Keratinocyte (primary cell): ENCODE measurements at regions not wholly inside any gene's neighbourhood (a gene's known extent, or its start where the extent isn't known, plus 50 kb on each side); places are given as distances from the start of the nearest gene placed in this dataset.
"Not testable (repeated sequence)": the region's sequence is repeated elsewhere in the genome, so short reads cannot be mapped to it uniquely, and the experiment has no call there.

Source experiments
- DNase-seq: peaks from one replicate; pipeline ENCODE4 v3.0.0-alpha.2; 2011; ENCODE audit warnings: low read depth, missing footprints, low spot score
- FAIRE-seq: peaks from 2 replicates; lab custom pipeline; 2011; peaks lifted over from hg19 to GRCh38; lab: Jason Lieb, UNC
- H2AFZ ChIP-seq: 2 replicates; pipeline ENCODE4 v1.6.0; 2012; ENCODE audit warnings: low read length, control low read depth, inconsistent platforms; ENCODE audit not compliant: control insufficient read depth
- H3K27ac ChIP-seq: 2 replicates; pipeline ENCODE4 v1.5.1; 2011; ENCODE audit warnings: low read length; ENCODE audit not compliant: control insufficient read depth, insufficient read depth
- H3K27me3 ChIP-seq: 3 replicates; pipeline ENCODE4 v1.6.0; 2011; ENCODE audit warnings: low read length; ENCODE audit not compliant: control insufficient read depth, insufficient read depth; ENCODE audit errors: extremely low read depth
- H3K36me3 ChIP-seq, 2 experiments: 2 replicates in 1 of 2; 3 replicates in 1 of 2; pipeline ENCODE4 v1.5.1; 2011; ENCODE audit warnings: low read length in 2 of 2, mild to moderate bottlenecking in 1 of 2; ENCODE audit not compliant: control insufficient read depth in 2 of 2, insufficient read depth in 2 of 2; ENCODE audit errors: extremely low read depth in 1 of 2
- H3K4me1 ChIP-seq: 3 replicates; pipeline ENCODE4 v1.5.1; 2011; ENCODE audit warnings: low read length; ENCODE audit not compliant: control insufficient read depth, insufficient read depth; ENCODE audit errors: extremely low read depth
- H3K4me2 ChIP-seq: 3 replicates; pipeline ENCODE4 v1.6.0; 2011; ENCODE audit warnings: low read depth, low read length; ENCODE audit not compliant: control insufficient read depth, insufficient read depth; ENCODE audit errors: extremely low read depth
- H3K4me3 ChIP-seq, 3 experiments: fragments of 200-600 bp in 1 of 3; sonication (generic) in 1 of 3; 2 replicates in 2 of 3; 3 replicates in 1 of 3; pipeline ENCODE4 v1.5.1; 2011 to 2016; ENCODE audit warnings: low read length in 3 of 3, mild to moderate bottlenecking in 3 of 3, control low read depth in 2 of 3, inconsistent platforms in 1 of 3, low read depth in 1 of 3, mixed read lengths in 1 of 3, mixed run types in 1 of 3, moderate library complexity in 1 of 3; ENCODE audit not compliant: control insufficient read depth in 2 of 3, insufficient read depth in 2 of 3; ENCODE audit errors: extremely low read depth in 1 of 3
- H3K79me2 ChIP-seq: 2 replicates; pipeline ENCODE4 v1.6.0; 2012; ENCODE audit warnings: low read length; ENCODE audit not compliant: control insufficient read depth, insufficient read depth
- H3K9ac ChIP-seq: 3 replicates; pipeline ENCODE4 v1.6.0; 2011; ENCODE audit warnings: low read length; ENCODE audit not compliant: control insufficient read depth, insufficient read depth; ENCODE audit errors: extremely low read depth
- H3K9me1 ChIP-seq: 3 replicates; pipeline ENCODE4 v1.6.0; 2011; ENCODE audit warnings: low read length; ENCODE audit not compliant: control insufficient read depth, insufficient read depth; ENCODE audit errors: extremely low read depth
- H3K9me3 ChIP-seq: 2 replicates; pipeline ENCODE4 v1.5.1; 2012; ENCODE audit warnings: low read depth, low read length; ENCODE audit not compliant: control insufficient read depth
- H4K20me1 ChIP-seq: 3 replicates; pipeline ENCODE4 v1.6.0; 2011; ENCODE audit warnings: low read length; ENCODE audit not compliant: control insufficient read depth, insufficient read depth; ENCODE audit errors: extremely low read depth
- CTCF ChIP-seq, 3 experiments: IDR thresholded peaks in 1 of 3; conservative IDR thresholded peaks in 1 of 3; optimal IDR thresholded peaks in 1 of 3; 2 replicates in 2 of 3; 3 replicates in 1 of 3; pipeline versions ENCODE3 to v1.5.1; 2011; ENCODE audit warnings: low read length in 3 of 3, mild to moderate bottlenecking in 3 of 3, moderate library complexity in 2 of 3, control low read depth in 1 of 3, inconsistent platforms in 1 of 3; ENCODE audit not compliant: insufficient read depth in 2 of 3; ENCODE audit errors: extremely low read depth in 1 of 3
- EZH2 ChIP-seq: IDR thresholded peaks from one replicate; pipeline ENCODE4 v1.6.1; 2012; ENCODE audit warnings: inconsistent platforms, mild to moderate bottlenecking, low read length, moderate library complexity
- dilution Hi-C: fragments of 300-500 bp; cut with MboI; formaldehyde crosslinking; loops from one replicate; pipeline ENCODE4 v1.7.0; 2020; ENCODE audit warnings: low sequenced_read_pairs; ENCODE audit not compliant: extremely low pct_ligation_motif_present

GRCh38 chr7:34569975-34570699 is 87.9 kb upstream of the NPSR1 start:
- Histone ChIP-seq H4K20me1 (no peaks in the 10 kb centered on the region), H2AFZ (no peak overlapping the region), H3K4me1 (no peaks in the 10 kb centered on the region), H3K9ac (no peak overlapping the region), H3K79me2 (no peaks in the 10 kb centered on the region), H3K27me3 (no peaks in the 10 kb centered on the region), H3K9me3 (no peaks in the 10 kb centered on the region), H3K4me3 (no peak overlapping the region), H3K36me3 (no peaks in the 10 kb centered on the region), H3K9me1 (no peaks in the 10 kb centered on the region), H3K27ac (no peak overlapping the region), H3K4me2 (no peak overlapping the region)
- DNase-seq (no peak), FAIRE-seq (no peak)
- dilution Hi-C loops, result no loop called here
- TF ChIP-seq EZH2 (no peak), CTCF (optimal IDR thresholded peaks at IDR 0.05 in 1 of 3, IDR thresholded peaks at IDR 0.05 in 1 of 3, conservative IDR thresholded peaks at IDR 0.05 in 1 of 3; ENCODE audit: extremely low read depth in 1 of 3, insufficient read depth in 2 of 3, low read length in 3 of 3) (no peak)

- Histone ChIP-seq H3K79me2 (no peaks in the 10 kb centered on the region), H3K9me1 (no peaks in the 10 kb centered on the region), H3K4me2 (no peak overlapping the region), H4K20me1 (no peaks in the 10 kb centered on the region), H3K36me3 (no peaks in the 10 kb centered on the region), H3K27me3 (no peaks in the 10 kb centered on the region), H3K4me3 (no peak overlapping the region), H3K9ac (no peak overlapping the region), H3K4me1 (no peaks in the 10 kb centered on the region), H3K27ac (no peak overlapping the region), H2AFZ (no peak overlapping the region), H3K9me3 (no peaks in the 10 kb centered on the region)
- no peak for DNase-seq
- TF ChIP-seq EZH2, result no peak
- TF ChIP-seq CTCF (optimal IDR thresholded peaks at IDR 0.05 in 1 of 3, IDR thresholded peaks at IDR 0.05 in 1 of 3, conservative IDR thresholded peaks at IDR 0.05 in 1 of 3; ENCODE audit: extremely low read depth in 1 of 3, insufficient read depth in 2 of 3, low read length in 3 of 3), result no peak
- FAIRE-seq, result no peak
- dilution Hi-C loops, result loop anchor here (25.0 kb wide), 1 partner anchor 288 kb away; no protein-coding TSS in a partner anchor
Measured at GRCh38 chr7:34575006-34575405, 83.0 kb upstream of the NPSR1 start.

GRCh38 chr7:34577934-34578333 is 80.1 kb upstream of the NPSR1 start:
- H3K36me3 ChIP-seq, H3K9me3 ChIP-seq, H3K9me1 ChIP-seq, H3K27ac ChIP-seq, H3K79me2 ChIP-seq, H3K4me2 ChIP-seq, H3K27me3 ChIP-seq, DNase-seq, H4K20me1 ChIP-seq, H2AFZ ChIP-seq, H3K9ac ChIP-seq, H3K4me1 ChIP-seq, FAIRE-seq, H3K4me3 ChIP-seq: not testable (repeated sequence)
- dilution Hi-C loops, result loop anchor here (25.0 kb wide), 1 partner anchor 291 kb away; no protein-coding TSS in a partner anchor

- not testable (repeated sequence) for H3K9ac ChIP-seq, H3K27me3 ChIP-seq, FAIRE-seq, H3K9me3 ChIP-seq, H3K4me1 ChIP-seq, H4K20me1 ChIP-seq, H3K9me1 ChIP-seq, H3K27ac ChIP-seq, H3K4me3 ChIP-seq, H3K4me2 ChIP-seq, H2AFZ ChIP-seq, H3K36me3 ChIP-seq, H3K79me2 ChIP-seq
- DNase-seq, result peak; percentile 15
- dilution Hi-C loops, result loop anchor here (25.0 kb wide), 1 partner anchor 294 kb away; no protein-coding TSS in a partner anchor
Measured at GRCh38 chr7:34581698-34582097, 76.3 kb upstream of the NPSR1 start.
